ENCODE measurements at regions not wholly inside any gene's neighbourhood (a gene's known extent, or its start where the extent isn't known, plus 50 kb on each side); places are given as distances from the start of the nearest gene placed in this dataset.

- FAIRE-seq (no peak), DNase-seq (ENCODE audit: insufficient read length, low spot score) (no peak)
- no peak for TF ChIP-seq CTCF (IDR thresholded peaks at IDR 0.05; ENCODE audit: insufficient read depth, missing control alignments)
Measured at GRCh38 chr12:43120150-43120549, 431.9 kb downstream of the ADAMTS20 start.

- TF ChIP-seq CTCF (IDR thresholded peaks at IDR 0.05; ENCODE audit: insufficient read depth, missing control alignments), result no peak
- no peak for FAIRE-seq
- DNase-seq (ENCODE audit: insufficient read length, low spot score), result no peak
Measured at GRCh38 chr12:43118881-43119280, 433.1 kb downstream of the ADAMTS20 start.

- TF ChIP-seq CTCF (IDR thresholded peaks at IDR 0.05; ENCODE audit: insufficient read depth, missing control alignments), result no peak
- no peak for DNase-seq (ENCODE audit: insufficient read length, low spot score)
- no peak for FAIRE-seq
Measured at GRCh38 chr12:43118234-43118633, 433.8 kb downstream of the ADAMTS20 start.

- no peak for FAIRE-seq
- TF ChIP-seq CTCF (IDR thresholded peaks at IDR 0.05; ENCODE audit: insufficient read depth, missing control alignments), result no peak
Measured at GRCh38 chr12:43117226-43117930, 434.6 kb downstream of the ADAMTS20 start.

GRCh38 chr12:43115441-43116160 is 436.4 kb downstream of the ADAMTS20 start:
- DNase-seq (ENCODE audit: insufficient read length, low spot score) (no peak), FAIRE-seq (no peak)
- TF ChIP-seq CTCF (IDR thresholded peaks at IDR 0.05; ENCODE audit: insufficient read depth, missing control alignments), result no peak

More at GRCh38 chr12:43117226-43117930, 434.6 kb downstream of the ADAMTS20 start:
- DNase-seq (ENCODE audit: insufficient read length, low spot score), result no peak

- FAIRE-seq (no peak), DNase-seq (ENCODE audit: insufficient read length, low spot score) (no peak)
- no peak for TF ChIP-seq CTCF (IDR thresholded peaks at IDR 0.05; ENCODE audit: insufficient read depth, missing control alignments)
Measured at GRCh38 chr12:43114316-43114715, 437.7 kb downstream of the ADAMTS20 start.

GRCh38 chr12:43113616-43114015 is 438.4 kb downstream of the ADAMTS20 start:
- FAIRE-seq, result no peak
- no peak for DNase-seq (ENCODE audit: insufficient read length, low spot score)
- TF ChIP-seq CTCF (IDR thresholded peaks at IDR 0.05; ENCODE audit: insufficient read depth, missing control alignments), result no peak
